ENCODE measurements at regions not wholly inside any gene's neighbourhood (a gene's known extent, or its start where the extent isn't known, plus 50 kb on each side); places are given as distances from the start of the nearest gene placed in this dataset.

DNA sequence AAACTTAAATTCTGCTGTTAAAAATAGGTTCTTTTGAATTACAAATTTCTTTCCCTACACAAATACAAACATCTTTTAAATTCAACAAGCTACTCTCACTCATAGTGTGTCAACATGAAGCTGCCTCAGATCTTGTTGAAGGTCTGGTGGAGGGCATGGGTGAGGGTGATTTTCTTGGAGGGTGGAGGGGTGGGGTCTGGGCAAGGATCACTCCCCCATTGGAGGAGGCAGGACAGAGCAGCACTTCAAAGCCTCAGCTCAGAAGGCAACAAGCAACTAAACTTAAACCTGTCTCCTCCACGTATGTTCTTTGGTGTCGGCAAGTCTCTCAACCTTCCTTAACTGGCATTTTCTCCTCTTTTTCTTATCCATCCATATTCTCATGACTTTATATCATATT lies 730.9 kb downstream of the NR2F2 start:
- TF ChIP-seq ZNF384 (IDR thresholded peaks at IDR 0.05), result no peak
- no peak for TF ChIP-seq SP1 (IDR thresholded peaks at IDR 0.05)
- no peak for TF ChIP-seq FOXA1 (IDR thresholded peaks at IDR 0.05)
- no peak for TF ChIP-seq TARDBP (IDR thresholded peaks at IDR 0.05)
- no peak for TF ChIP-seq ARNT (IDR thresholded peaks at IDR 0.05)
- no peak for TF ChIP-seq LEF1 (IDR thresholded peaks at IDR 0.05; ENCODE audit: borderline replicate concordance)

All from HEK293T (cell line).